A549 (cell line): ENCODE measurements at regions not wholly inside any gene's neighbourhood (a gene's known extent, or its start where the extent isn't known, plus 50 kb on each side); places are given as distances from the start of the nearest gene placed in this dataset.
A peak's percentile ranks its signal among the peaks of the same experiment; 100 is the strongest.

Experiments used
- ATAC-seq, 2 experiments: fragments of 200-7000 bp in 1 of 2; fragments of >200 bp in 1 of 2; cut with Nextera tagmentation in 1 of 2; cut with Tn5 transposase in 1 of 2; 3 replicates each; pipeline versions ENCODE4 v1.8.0 to v1.9.1; 2018 to 2020; ENCODE audit warnings: mild to moderate bottlenecking in 1 of 2, moderate library complexity in 1 of 2
- CTCF ChIA-PET: fragments of 300-600 bp; sonication (Branson Sonifier 250); formaldehyde crosslinking; extraction: SDS; loops from one replicate; lab custom pipeline; 2021; ENCODE audit warnings: antibody characterized with exemption, inconsistent platforms; lab: Yijun Ruan, JAX
- POLR2A ChIA-PET: fragments of 350-600 bp; formaldehyde crosslinking; extraction: SDS; loops from one replicate; lab custom pipeline; 2021; ENCODE audit warnings: antibody characterized with exemption, inconsistent platforms; lab: Yijun Ruan, JAX
- DNase-seq, 2 experiments: peaks; one replicate each; pipeline versions ENCODE4 v3.0.0 to v3.0.0-alpha.2; 2011 to 2016; ENCODE audit warnings: low read depth in 1 of 2, low spot score in 1 of 2
- FAIRE-seq: peaks from 2 replicates; lab custom pipeline; 2011; peaks lifted over from hg19 to GRCh38; lab: Jason Lieb, UNC
- H3K27ac ChIP-seq, 2 experiments: fragments of >200 bp; sonication (Bioruptor Twin); formaldehyde crosslinking; 3 replicates each; pipeline ENCODE4 v1.5.1; 2016 to 2017
- H3K4me1 ChIP-seq: fragments of >200 bp; sonication (Bioruptor Twin); formaldehyde crosslinking; 3 replicates; pipeline ENCODE4 v1.6.1; 2016
- H3K4me2 ChIP-seq: fragments of >200 bp; sonication (Bioruptor Twin); formaldehyde crosslinking; 3 replicates; pipeline ENCODE4 v1.6.1; 2016
- H3K4me3 ChIP-seq: fragments of >200 bp; sonication (Bioruptor Twin); formaldehyde crosslinking; 3 replicates; pipeline ENCODE4 v1.5.1; 2016
- H3K9me3 ChIP-seq: fragments of >200 bp; sonication (Bioruptor Twin); formaldehyde crosslinking; 3 replicates; pipeline ENCODE4 v1.6.1; 2016
- EP300 ChIP-seq, 2 experiments: fragments of >200 bp; sonication (Bioruptor Twin); formaldehyde crosslinking; IDR thresholded peaks; 2 replicates in 1 of 2; 3 replicates in 1 of 2; pipeline ENCODE4 v1.6.1; 2016 to 2017
- ESRRA ChIP-seq: fragments of 150-350 bp; IDR thresholded peaks from 2 replicates; pipeline ENCODE4 v1.6.1; 2014; ENCODE audit warnings: mild to moderate bottlenecking, low read length, borderline replicate concordance
- FOSB ChIP-seq: fragments of 250-450 bp; sonication (Bioruptor Pico); IDR thresholded peaks from 2 replicates; pipeline ENCODE4 v1.5.0; 2020; ENCODE audit warnings: mild to moderate bottlenecking, moderate library complexity
- HDAC2 ChIP-seq: fragments of 200-600 bp; sonication (generic); IDR thresholded peaks from 2 replicates; pipeline ENCODE4 v1.6.1; 2016
- HEYL ChIP-seq: fragments of 250-450 bp; sonication (Bioruptor Pico); IDR thresholded peaks from 2 replicates; pipeline ENCODE4 v1.8.0; 2021; ENCODE audit warnings: mild to moderate bottlenecking, moderate library complexity
- HOXB13 ChIP-seq: fragments of 250-450 bp; sonication (Bioruptor Pico); IDR thresholded peaks from 2 replicates; pipeline ENCODE4 v1.5.0; 2020; ENCODE audit warnings: low read depth, mild to moderate bottlenecking, moderate library complexity
- HOXB5 ChIP-seq: fragments of 250-450 bp; sonication (Bioruptor Pico); IDR thresholded peaks from 2 replicates; pipeline ENCODE4 v1.5.0; 2020; ENCODE audit warnings: mild to moderate bottlenecking, moderate library complexity
- KDM1A ChIP-seq: fragments of 200-600 bp; sonication (generic); IDR thresholded peaks from 2 replicates; pipeline ENCODE4 v1.6.1; 2016; ENCODE audit warnings: low read depth, mild to moderate bottlenecking
- MAZ ChIP-seq: fragments of 150-350 bp; IDR thresholded peaks from 2 replicates; pipeline ENCODE4 v1.6.1; 2014; ENCODE audit warnings: antibody characterized with exemption, low read depth, low read length, borderline replicate concordance
- MYC ChIP-seq: IDR thresholded peaks from 2 replicates; pipeline ENCODE4 v1.6.1; 2012; ENCODE audit warnings: mild to moderate bottlenecking, inconsistent platforms, low read length, improper control_type of control experiment, borderline replicate concordance
- NR3C1 ChIP-seq: fragments of >200 bp; sonication (Bioruptor Twin); formaldehyde crosslinking; IDR thresholded peaks from 3 replicates; pipeline ENCODE4 v1.6.1; 2017
- POLR2AphosphoS2 ChIP-seq: conservative IDR thresholded peaks from 2 replicates; pipeline ENCODE4 v1.6.1; 2012; ENCODE audit warnings: low read length, improper control_type of control experiment, inconsistent platforms
- RARB ChIP-seq: fragments of 250-450 bp; sonication (Bioruptor Pico); IDR thresholded peaks from 2 replicates; pipeline ENCODE4 v1.8.0; 2021; ENCODE audit warnings: mild to moderate bottlenecking, moderate library complexity
- RNF2 ChIP-seq: fragments of 200-600 bp; sonication (generic); IDR thresholded peaks from 2 replicates; pipeline ENCODE4 v1.6.1; 2016; ENCODE audit warnings: low read depth, mild to moderate bottlenecking, antibody characterized with exemption, moderate library complexity, borderline replicate concordance
- SMC3 ChIP-seq: fragments of >200 bp; sonication (Bioruptor Twin); formaldehyde crosslinking; IDR thresholded peaks from 3 replicates; pipeline ENCODE4 v1.6.1; 2018; ENCODE audit warnings: inconsistent platforms
- TFCP2L1 ChIP-seq: fragments of 250-450 bp; sonication (Bioruptor Pico); IDR thresholded peaks from 2 replicates; pipeline ENCODE4 v1.5.0; 2021; ENCODE audit warnings: mild to moderate bottlenecking
- ZFP36 ChIP-seq: fragments of 450-650 bp; IDR thresholded peaks from 2 replicates; pipeline ENCODE4 v1.6.1; 2014; ENCODE audit warnings: borderline replicate concordance; ENCODE audit not compliant: partially characterized antibody
- ZNF302 ChIP-seq: fragments of 250-450 bp; sonication (Bioruptor Pico); IDR thresholded peaks from 2 replicates; pipeline ENCODE4 v1.9.0; 2021; ENCODE audit warnings: inconsistent platforms, mild to moderate bottlenecking, moderate library complexity
- ZSCAN20 ChIP-seq: fragments of 250-450 bp; sonication (Bioruptor Pico); IDR thresholded peaks from 2 replicates; pipeline ENCODE4 v1.8.0; 2022; ENCODE audit warnings: mild to moderate bottlenecking, moderate library complexity
- WGBS: methylation state at CpG from one replicate; pipeline ENCODE4 v1.1.6; 2017; ENCODE audit errors: missing lambda C conversion rate; 5-methylcytosine and 5-hydroxymethylcytosine counted together
- TF ChIP-seq, protein P1 (sequence below): fragments of 250-450 bp; sonication (Bioruptor Pico); IDR thresholded peaks from 2 replicates; pipeline ENCODE4 v1.5.0; 2020; ENCODE audit warnings: low read depth, mild to moderate bottlenecking, moderate library complexity
- TF ChIP-seq, protein P2 (sequence below): IDR thresholded peaks from 2 replicates; pipeline ENCODE4 v1.6.1; 2012; ENCODE audit warnings: low read depth, borderline replicate concordance
- TF ChIP-seq, protein P3 (sequence below): IDR thresholded peaks from 2 replicates; pipeline ENCODE4 v1.6.1; 2012
- TF ChIP-seq, protein P4 (sequence below): fragments of >200 bp; sonication (Bioruptor Twin); formaldehyde crosslinking; IDR thresholded peaks from 3 replicates; pipeline ENCODE4 v1.6.1; 2016
- TF ChIP-seq, protein P5 (sequence below): fragments of 150-350 bp; IDR thresholded peaks from 2 replicates; pipeline ENCODE4 v1.6.1; 2014; ENCODE audit warnings: low read depth, mild to moderate bottlenecking, low read length
- TF ChIP-seq, protein P6 (sequence below): fragments of >200 bp; sonication (Bioruptor Twin); formaldehyde crosslinking; IDR thresholded peaks from 2 replicates; pipeline ENCODE4 v1.6.1; 2016
- TF ChIP-seq, protein P7 (sequence below): fragments of >200 bp; sonication (Bioruptor Twin); formaldehyde crosslinking; IDR thresholded peaks from 3 replicates; pipeline ENCODE4 v1.5.1; 2016

DNA sequence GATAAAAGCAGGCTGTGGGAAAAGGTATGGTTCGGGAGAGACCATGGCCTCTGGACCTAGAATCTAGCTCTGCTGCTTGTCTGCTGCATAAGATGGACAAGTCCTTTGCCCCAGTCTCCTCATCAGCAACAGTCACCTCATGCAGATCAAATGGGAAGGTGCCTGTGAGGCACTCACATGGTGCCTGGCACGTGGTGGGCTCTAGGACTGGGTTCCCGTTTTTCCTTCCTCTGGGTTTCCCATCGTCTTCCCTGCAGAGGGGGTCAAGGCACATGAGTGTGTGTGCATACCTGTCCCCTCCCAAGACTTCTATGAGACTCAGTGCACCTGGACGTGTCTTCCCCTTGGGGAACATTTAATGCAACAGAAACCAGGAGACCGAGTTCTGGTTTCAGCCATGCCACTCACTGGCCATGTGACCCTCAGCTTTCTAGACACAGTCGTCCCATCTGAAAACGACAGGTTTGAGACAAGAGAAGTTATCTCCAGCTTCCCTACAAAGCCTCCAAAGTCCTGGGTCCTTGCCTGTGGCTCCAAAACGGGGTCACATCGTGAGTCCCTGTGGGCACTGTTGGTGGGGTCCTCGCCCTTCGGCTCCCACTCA is 95.9 kb upstream of the NPTX2 start (continued):
- no peak for TF ChIP-seq HOXB13
- no peak for TF ChIP-seq KDM1A
- TF ChIP-seq FOSB (CRISPR knock-in tag), result no peak
- TF ChIP-seq, all 56 proteins: peak for 0

DNA sequence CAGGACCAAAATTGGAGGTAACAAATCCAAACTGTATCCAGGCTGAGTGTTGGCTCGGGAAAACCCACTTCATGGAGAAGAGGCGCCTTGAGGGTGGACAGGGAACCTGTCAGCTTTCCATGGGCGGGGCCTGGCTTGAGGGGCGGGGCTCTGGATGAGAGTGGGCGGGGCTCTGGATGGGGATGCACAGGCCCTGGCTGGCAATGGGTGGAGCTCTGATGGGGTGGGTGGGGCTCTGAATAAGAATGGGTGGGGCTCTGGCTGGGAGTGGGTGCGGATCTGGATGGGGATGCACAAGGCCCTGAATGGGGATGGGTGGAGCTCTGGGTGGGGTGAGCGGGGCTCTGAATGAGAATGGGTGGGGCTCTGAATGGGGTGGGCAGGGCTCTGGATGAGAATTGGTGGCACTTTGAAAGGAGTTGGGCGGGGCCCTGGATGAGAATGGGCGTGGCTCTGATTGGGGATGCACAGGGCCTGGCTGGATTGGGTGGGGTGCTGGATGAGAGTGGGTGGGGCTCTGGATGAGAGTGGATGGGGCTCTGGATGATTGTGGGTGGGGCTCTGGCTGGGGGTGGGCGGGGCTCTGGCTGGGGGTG is 96.6 kb upstream of the NPTX2 start:
- Histone ChIP-seq H3K4me3 (no peak overlapping the region), H3K4me2 (no peak overlapping the region), H3K27ac (no peak overlapping the region), H3K9me3 (peaks cover 6% of the 10 kb centered on the region; the same call in 2 of the 3 replicates), H3K4me1 (no peaks in the 10 kb centered on the region)
- DNase-seq, result peak in 1 of 2 experiments; percentile 41
- FAIRE-seq, result no peak
- peak; percentile 35 to 54; a peak in 5 of 6 replicates for ATAC-seq
- WGBS, result 47% methylated on average over 6 of the region's 10 CpGs
- POLR2A ChIA-PET, result interaction anchor here (0.7 kb wide), 1 partner anchor 203 kb away, joined by 7 read pairs; no protein-coding TSS in a partner anchor
- TF ChIP-seq FOSB (CRISPR knock-in tag) (no peak), ZNF302 (CRISPR knock-in tag) (no peak), MYC (no peak), RARB (no peak), HEYL (CRISPR knock-in tag) (no peak), HOXB5 (no peak)
- CTCF ChIA-PET, result interaction anchor here (0.8 kb wide), 1 partner anchor 130 kb away, joined by 3 read pairs; no protein-coding TSS in a partner anchor

DNA sequence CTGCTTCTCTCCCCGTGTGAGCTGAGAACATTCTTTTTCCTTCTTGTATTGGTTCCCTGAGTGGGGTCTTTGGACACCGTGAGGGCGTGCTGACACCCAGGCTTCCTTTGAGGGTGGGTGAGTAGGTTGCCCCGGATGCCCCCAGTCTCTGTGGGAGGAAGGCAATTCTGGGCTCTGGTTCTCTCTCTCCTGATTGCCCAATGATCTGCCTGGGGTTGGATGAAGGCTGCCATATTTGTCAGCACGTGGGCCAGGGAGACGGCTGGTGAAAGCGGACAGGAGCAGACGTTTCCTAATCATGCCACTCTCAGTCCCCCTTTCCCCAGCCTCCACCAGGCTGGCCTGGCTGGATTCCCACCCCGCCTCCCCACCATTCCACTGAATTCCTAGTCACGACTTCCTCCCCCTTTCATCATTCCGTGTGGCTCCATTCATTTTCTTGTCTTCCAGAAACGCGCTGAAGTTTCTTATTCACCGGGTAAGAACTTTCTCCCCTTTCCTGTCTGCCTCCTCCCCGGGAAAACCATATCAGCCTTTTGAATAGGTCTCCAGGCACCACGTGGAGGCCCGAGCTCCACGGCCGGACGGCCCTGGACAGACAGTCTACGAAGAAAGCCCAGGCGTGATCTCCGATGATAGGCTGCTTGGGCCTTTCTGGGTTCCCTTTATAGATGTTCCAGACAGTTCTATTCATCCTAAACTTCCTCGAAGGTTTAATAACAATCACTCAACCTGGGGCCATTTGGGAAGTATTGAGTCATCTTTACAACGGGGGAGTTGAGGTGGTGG is 98.7 kb upstream of the NPTX2 start:
- POLR2A ChIA-PET, result no interaction called here
- DNase-seq (no peak), ATAC-seq (no peak), FAIRE-seq (no peak)
- Histone ChIP-seq H3K27ac (no peak overlapping the region), H3K4me3 (no peak overlapping the region), H3K9me3 (peaks cover 2% of the 10 kb centered on the region; the same call in 2 of the 3 replicates), H3K4me2 (no peak overlapping the region), H3K4me1 (no peaks in the 10 kb centered on the region)
- CTCF ChIA-PET, result no interaction called here
- WGBS, result 64% methylated on average over 25 of the region's 25 CpGs
- TF ChIP-seq EP300 (IDR thresholded peaks at IDR 0.05) (no peak), NR3C1 (no peak), SMC3 (no peak), HDAC2 (no peak), TFCP2L1 (no peak), RNF2 (no peak), POLR2AphosphoS2 (no peak), ESRRA (no peak), ZFP36 (no peak), MAZ (no peak), ZSCAN20 (CRISPR knock-in tag) (no peak), KDM1A (no peak)
- TF ChIP-seq, protein P1, sequence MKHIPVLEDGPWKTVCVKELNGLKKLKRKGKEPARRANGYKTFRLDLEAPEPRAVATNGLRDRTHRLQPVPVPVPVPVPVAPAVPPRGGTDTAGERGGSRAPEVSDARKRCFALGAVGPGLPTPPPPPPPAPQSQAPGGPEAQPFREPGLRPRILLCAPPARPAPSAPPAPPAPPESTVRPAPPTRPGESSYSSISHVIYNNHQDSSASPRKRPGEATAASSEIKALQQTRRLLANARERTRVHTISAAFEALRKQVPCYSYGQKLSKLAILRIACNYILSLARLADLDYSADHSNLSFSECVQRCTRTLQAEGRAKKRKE (CRISPR knock-in tag), result no peak
- TF ChIP-seq, protein P2, sequence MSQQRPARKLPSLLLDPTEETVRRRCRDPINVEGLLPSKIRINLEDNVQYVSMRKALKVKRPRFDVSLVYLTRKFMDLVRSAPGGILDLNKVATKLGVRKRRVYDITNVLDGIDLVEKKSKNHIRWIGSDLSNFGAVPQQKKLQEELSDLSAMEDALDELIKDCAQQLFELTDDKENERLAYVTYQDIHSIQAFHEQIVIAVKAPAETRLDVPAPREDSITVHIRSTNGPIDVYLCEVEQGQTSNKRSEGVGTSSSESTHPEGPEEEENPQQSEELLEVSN, result no peak
- TF ChIP-seq, protein P3, sequence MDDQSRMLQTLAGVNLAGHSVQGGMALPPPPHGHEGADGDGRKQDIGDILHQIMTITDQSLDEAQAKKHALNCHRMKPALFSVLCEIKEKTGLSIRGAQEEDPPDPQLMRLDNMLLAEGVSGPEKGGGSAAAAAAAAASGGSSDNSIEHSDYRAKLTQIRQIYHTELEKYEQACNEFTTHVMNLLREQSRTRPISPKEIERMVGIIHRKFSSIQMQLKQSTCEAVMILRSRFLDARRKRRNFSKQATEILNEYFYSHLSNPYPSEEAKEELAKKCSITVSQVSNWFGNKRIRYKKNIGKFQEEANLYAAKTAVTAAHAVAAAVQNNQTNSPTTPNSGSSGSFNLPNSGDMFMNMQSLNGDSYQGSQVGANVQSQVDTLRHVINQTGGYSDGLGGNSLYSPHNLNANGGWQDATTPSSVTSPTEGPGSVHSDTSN, result no peak
- TF ChIP-seq, protein P4, sequence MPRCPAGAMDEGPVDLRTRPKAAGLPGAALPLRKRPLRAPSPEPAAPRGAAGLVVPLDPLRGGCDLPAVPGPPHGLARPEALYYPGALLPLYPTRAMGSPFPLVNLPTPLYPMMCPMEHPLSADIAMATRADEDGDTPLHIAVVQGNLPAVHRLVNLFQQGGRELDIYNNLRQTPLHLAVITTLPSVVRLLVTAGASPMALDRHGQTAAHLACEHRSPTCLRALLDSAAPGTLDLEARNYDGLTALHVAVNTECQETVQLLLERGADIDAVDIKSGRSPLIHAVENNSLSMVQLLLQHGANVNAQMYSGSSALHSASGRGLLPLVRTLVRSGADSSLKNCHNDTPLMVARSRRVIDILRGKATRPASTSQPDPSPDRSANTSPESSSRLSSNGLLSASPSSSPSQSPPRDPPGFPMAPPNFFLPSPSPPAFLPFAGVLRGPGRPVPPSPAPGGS, result no peak
- TF ChIP-seq, protein P5, sequence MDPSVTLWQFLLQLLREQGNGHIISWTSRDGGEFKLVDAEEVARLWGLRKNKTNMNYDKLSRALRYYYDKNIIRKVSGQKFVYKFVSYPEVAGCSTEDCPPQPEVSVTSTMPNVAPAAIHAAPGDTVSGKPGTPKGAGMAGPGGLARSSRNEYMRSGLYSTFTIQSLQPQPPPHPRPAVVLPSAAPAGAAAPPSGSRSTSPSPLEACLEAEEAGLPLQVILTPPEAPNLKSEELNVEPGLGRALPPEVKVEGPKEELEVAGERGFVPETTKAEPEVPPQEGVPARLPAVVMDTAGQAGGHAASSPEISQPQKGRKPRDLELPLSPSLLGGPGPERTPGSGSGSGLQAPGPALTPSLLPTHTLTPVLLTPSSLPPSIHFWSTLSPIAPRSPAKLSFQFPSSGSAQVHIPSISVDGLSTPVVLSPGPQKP, result no peak
- TF ChIP-seq, protein P6, sequence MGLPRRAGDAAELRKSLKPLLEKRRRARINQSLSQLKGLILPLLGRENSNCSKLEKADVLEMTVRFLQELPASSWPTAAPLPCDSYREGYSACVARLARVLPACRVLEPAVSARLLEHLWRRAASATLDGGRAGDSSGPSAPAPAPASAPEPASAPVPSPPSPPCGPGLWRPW, result no peak
- TF ChIP-seq, protein P7, sequence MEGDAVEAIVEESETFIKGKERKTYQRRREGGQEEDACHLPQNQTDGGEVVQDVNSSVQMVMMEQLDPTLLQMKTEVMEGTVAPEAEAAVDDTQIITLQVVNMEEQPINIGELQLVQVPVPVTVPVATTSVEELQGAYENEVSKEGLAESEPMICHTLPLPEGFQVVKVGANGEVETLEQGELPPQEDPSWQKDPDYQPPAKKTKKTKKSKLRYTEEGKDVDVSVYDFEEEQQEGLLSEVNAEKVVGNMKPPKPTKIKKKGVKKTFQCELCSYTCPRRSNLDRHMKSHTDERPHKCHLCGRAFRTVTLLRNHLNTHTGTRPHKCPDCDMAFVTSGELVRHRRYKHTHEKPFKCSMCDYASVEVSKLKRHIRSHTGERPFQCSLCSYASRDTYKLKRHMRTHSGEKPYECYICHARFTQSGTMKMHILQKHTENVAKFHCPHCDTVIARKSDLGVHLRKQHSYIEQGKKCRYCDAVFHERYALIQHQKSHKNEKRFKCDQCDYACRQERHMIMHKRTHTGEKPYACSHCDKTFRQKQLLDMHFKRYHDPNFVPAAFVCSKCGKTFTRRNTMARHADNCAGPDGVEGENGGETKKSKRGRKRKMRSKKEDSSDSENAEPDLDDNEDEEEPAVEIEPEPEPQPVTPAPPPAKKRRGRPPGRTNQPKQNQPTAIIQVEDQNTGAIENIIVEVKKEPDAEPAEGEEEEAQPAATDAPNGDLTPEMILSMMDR, result no peak
